Dedifferentiated amniotic fluid mesenchymal stem cell (primary cell): ENCODE measurements at regions not wholly inside any gene's neighbourhood (a gene's known extent, or its start where the extent isn't known, plus 50 kb on each side); places are given as distances from the start of the nearest gene placed in this dataset.

Source experiments
- DNase-seq: peaks from one replicate; pipeline ENCODE4 v3.0.0-alpha.2; 2016; ENCODE audit errors: extremely low spot score

DNA sequence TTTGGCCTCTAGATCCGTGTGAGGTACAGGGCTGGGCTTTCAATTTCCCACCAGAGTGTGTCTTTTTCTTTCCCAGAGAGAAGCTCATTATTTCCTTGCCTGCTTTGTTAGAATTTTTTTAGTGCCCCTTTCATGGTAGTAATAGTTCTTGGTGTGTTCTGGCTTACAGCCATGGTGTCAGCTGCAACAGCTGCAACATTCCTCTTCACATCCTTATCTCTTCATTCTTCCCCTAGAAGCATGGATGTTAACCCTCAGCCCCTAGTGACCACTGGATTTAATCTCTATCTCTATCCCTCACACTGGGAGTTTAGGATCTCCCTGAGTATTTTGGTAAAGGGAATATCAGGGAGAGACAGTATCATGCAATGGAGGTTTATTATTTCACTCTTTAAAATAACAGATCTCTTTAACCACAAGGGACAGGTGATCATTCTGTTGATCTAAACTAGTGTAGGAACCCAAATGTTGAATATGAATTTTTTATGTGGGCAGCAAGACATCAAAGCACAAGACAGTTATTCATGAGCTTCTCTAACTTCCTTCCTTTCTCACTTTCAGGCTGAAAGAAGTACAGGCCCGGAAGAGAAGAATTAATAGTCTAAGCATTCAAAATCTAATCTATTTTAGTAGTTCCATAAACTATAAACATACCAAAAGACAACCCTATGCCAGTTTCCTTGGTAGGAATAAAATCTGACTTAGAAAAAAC, 160.2 kb downstream of the FAM170A start:
- DNase-seq = no peak

DNA sequence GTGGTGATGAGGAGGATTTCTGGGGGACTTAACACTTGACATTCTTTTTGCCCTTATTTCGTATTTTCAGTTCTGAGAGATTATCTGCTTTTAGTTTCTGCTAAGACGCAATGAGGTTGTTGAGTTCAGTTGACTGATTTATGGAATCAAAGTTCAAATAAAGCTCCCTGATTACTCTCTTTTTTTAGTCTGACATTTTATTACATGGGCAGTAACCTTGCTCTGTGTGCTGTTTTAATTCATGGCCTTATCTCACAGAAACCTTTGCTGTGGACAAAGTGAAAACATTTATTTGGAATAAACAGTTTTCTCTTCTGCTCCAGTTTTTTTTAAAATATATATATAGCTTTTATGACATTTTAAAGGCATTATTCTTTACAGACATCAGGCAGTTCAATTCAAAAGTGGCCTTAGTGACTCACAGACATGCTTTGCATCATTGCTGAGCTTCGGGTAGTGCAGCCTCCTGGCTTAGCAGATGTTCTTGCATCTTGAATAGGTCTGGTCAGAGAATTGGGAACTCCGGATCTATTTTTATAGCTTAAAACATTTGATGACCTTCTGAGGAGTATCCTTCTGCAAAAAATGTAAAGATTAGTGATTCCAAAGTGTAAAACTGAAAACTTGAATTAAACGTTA, 162.9 kb downstream of the FAM170A start:
- DNase-seq = no peak

GRCh38 chr5:119795768-119796167, 166.4 kb downstream of the FAM170A start:
- DNase-seq = no peak

DNA sequence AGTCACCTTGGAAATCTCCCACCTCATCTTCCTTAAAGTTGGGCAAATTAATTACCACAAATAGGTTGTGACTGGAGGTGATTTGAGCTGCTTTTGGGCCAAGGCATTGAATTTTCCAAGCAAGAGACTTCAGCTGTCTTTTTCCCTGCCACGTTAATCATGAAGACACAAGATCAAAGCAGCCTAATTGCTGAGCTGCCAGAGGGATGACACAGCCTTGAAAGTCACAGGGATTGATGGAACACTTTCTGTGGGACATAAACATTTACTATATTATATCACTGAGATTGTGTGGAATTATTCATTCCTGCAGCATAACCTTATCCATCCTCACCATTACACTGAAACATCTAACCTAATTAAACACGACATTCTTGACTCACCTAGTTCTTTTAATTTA, 172.2 kb downstream of the FAM170A start:
- DNase-seq = no peak

- DNase-seq = no peak
Observed at GRCh38 chr5:119808024-119808423, 178.7 kb downstream of the FAM170A start.

GRCh38 chr5:119808474-119808873, 179.1 kb downstream of the FAM170A start:
- DNase-seq = no peak

- no peak for DNase-seq
Observed at GRCh38 chr5:119810217-119810616, 180.9 kb downstream of the FAM170A start.

DNA sequence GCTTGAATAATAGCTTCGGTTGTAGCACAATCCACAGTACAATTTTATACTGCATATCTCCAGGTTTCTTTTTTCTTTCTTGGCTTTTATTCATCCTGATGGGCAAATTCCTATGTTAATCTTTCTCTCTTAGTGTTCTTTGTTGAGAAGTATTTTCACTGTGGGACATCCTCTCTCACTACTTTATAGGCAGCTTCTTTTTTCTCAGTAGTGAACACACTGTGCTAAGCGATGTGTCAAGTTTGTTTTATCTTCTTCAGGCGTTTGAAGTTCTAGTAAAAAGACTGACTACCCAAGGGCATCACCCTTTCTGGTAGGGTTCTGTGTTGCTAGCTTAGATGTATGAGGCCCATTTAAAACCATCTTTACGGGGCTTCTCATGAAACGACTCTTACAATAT, 182.1 kb downstream of the FAM170A start:
- no peak for DNase-seq

GRCh38 chr5:119814655-119815054, 185.3 kb downstream of the FAM170A start:
- no peak for DNase-seq

DNA sequence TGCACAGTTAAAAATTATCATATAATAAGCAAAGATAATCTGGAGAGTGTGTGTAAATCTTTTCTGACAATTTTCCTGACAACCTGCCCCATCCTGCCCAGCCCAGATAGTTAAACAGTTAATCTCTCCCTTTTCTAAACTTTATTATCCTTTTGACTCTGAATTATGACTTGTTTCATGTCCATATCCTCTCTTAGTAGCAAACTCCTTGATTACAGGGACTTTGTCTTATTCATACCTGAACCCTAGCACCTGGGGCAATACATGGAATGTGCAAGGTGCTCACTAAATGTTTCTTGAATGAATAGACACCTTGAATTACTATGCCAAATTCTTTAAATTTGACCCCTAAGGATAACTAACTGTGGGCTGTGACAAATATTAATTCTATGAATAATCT, 186.7 kb downstream of the FAM170A start:
- no peak for DNase-seq

- no peak for DNase-seq
Observed at GRCh38 chr5:119820016-119820415, 190.7 kb downstream of the FAM170A start.

- no peak for DNase-seq
Observed at GRCh38 chr5:119820608-119821007, 191.2 kb downstream of the FAM170A start.

GRCh38 chr5:119828541-119828940, 199.2 kb downstream of the FAM170A start:
- DNase-seq = no peak

GRCh38 chr5:119829341-119829740, 200.0 kb downstream of the FAM170A start:
- no peak for DNase-seq

GRCh38 chr5:119833176-119833575, 203.8 kb downstream of the FAM170A start:
- no peak for DNase-seq

- no peak for DNase-seq
Observed at GRCh38 chr5:119840175-119840574, 210.8 kb downstream of the FAM170A start.

- DNase-seq = no peak
Observed at GRCh38 chr5:119852140-119852539, 222.8 kb downstream of the FAM170A start.

DNA sequence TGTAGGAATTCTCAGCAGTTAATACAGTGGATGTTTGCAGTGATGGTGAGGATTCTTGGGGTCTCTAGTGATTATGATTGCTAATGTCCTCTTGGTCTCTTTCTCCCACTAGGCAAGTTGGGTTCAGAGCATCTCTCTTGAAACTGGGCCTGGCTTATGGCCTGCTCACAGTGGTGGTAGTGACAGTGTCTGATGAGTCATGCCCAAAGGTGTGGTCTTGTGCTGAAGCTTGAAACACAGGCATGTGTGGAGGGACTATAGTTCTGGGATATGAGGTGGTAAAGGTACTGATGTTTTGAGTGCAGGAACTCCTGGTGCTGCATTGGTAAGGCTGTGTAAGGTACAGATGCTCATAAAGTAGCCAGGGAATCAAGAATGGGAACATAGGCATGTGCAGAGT, 231.1 kb downstream of the FAM170A start:
- no peak for DNase-seq

DNA sequence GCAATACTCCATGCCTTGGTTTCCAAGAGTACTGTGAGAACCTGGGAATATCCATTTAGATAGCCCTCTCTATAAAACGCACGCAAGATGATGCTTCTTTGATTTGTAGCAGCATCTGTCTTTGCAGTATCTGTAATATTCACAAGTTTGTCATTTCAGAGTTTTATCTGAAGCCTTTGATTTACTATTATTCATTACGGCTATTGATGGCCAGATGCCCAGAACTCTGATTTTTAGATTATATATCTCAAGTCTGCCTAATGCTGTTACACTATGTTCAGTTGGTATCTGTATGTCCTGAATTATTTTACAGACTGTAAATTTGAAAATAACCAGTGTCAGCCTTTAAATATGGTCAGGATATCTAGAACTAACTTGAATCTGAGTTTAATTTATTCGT, 233.3 kb downstream of the FAM170A start:
- DNase-seq = no peak

DNA sequence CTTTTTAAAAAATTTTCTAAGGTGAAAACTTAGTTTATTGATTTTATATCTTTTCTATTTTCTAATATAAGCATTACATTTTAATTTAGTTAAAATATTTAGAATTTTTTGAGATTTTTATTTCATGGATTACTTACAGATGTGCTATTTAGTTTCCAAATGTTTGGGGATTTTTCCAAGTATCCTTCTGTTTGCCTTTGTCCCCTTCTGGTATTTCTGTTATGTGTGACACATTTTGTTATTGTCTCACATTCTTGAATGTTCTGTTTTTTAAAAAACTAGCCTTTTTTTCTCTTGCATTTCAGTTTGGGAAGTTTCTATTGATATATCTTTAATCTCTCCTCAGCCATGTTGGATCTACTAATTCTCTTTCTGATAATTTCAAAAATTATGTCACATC, 234.9 kb downstream of the FAM170A start:
- no peak for DNase-seq

DNA sequence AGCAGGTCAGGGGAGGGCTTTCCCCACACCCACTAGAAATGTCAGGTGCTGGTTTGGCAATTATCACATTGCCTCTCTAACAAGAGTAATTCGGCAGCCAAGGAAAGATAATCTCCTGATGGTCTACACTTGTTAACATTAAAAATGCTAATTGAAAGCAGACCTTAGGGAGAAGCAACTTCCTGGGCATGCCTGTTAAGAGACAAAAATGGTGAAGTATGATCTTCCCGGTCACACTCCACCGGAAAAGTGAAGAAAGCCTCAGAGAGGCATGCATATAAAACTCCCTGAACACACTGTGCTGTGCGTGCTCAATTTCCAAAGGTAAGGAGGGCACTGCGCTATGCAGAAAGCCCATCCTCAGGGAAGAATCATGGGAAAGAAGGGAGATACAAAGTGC, 244.3 kb downstream of the FAM170A start:
- DNase-seq = no peak

DNA sequence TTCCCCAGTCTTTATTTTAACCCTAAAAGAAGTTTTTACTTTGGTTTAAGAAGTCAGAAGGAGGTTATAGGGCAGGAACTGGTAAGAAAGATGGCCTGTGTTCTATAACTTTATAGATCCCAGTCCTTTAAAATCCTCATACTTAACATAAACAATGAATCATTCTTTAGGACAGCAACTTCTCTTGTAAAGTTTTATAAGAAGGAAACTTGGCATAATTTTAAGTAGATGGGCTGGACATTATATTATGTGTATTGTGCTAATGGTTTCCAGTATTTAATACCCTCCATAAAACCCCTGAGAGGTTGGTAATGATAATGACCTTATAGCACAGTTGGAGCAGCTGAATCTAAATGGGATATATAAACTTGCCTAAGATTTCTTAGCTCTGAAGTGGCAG, 247.2 kb downstream of the FAM170A start:
- no peak for DNase-seq

- DNase-seq = no peak
Observed at GRCh38 chr5:119878712-119879111, 249.4 kb downstream of the FAM170A start.

DNA sequence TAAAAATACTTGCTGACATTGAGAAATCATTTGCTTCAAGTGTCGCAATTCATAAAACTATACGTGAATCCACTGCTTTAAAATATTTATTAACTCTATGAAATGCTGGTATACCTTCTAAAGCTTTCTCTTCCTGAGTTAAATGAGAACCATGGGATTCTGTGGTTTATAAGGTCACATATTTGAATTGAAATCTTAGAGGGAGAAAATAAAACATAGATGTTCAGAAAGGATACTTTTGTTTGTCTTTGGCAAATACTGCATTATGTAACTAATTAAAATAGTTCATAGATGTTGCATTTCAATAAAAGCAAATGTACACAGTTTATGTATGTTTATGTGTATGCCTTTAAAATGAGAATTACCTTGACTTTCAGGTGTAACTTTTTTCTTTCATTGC, 250.1 kb downstream of the FAM170A start:
- DNase-seq = no peak
